Renal cortical epithelial cell (primary cell): ENCODE measurements at regions not wholly inside any gene's neighbourhood (a gene's known extent, or its start where the extent isn't known, plus 50 kb on each side); places are given as distances from the start of the nearest gene placed in this dataset.

Experiments used
- DNase-seq: peaks from one replicate; pipeline ENCODE4 v3.0.0-alpha.2; 2011; ENCODE audit warnings: low read depth

GRCh38 chr13:31853643-31854326, 114.5 kb downstream of the RXFP2 start:
- peak; percentile 59 for DNase-seq

- DNase-seq, result no peak
These were observed 120.2 kb downstream of the RXFP2 start for GRCh38 chr13:31859571-31859970.

DNA sequence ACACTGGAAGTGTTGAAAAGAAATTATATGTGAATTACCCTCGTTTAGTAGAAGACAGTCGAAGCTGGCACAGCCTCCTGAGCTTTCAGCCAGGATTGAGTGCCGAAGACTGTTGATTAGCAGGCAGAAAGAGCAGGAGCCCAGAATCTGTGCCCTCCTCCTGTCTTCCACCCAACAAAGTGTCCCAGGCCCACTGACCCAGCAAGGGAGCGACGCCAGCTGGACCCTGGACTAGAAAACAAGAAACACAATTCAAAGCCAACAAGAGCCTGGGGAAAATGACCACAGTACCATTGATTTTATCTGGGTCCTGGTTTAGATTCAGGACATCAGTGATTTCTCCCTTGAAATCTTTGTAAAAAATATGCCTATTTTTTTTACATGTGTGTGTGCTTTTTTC, 120.7 kb downstream of the RXFP2 start:
- no peak for DNase-seq

GRCh38 chr13:31862828-31863227, 123.5 kb downstream of the RXFP2 start:
- DNase-seq, result no peak

- no peak for DNase-seq
These were observed 125.0 kb downstream of the RXFP2 start for GRCh38 chr13:31864307-31864706.

DNA sequence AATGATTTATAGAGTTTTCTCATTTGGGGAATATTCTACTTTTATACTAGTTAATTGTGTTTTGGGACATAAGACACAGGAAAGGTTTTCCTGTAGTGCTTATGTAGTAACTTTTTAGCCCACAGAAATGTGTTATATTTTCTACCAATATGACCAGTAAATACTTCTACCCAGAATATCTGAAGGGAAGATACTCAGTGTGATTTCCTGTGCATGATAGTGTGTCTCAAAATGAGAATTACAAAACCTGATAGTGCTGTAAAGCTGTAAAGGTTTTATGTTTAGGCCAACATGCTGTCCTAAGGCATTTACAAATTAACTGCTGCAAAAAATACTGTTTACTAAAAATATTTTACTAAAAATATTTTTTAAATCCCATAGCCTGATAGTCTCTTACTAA, 126.8 kb downstream of the RXFP2 start:
- DNase-seq, result no peak

GRCh38 chr13:31867709-31868108, 128.4 kb downstream of the RXFP2 start:
- DNase-seq, result no peak

- DNase-seq, result no peak
These were observed 130.3 kb downstream of the RXFP2 start for GRCh38 chr13:31869582-31869981.

- no peak for DNase-seq
These were observed 131.2 kb downstream of the RXFP2 start for GRCh38 chr13:31870511-31870910.

DNA sequence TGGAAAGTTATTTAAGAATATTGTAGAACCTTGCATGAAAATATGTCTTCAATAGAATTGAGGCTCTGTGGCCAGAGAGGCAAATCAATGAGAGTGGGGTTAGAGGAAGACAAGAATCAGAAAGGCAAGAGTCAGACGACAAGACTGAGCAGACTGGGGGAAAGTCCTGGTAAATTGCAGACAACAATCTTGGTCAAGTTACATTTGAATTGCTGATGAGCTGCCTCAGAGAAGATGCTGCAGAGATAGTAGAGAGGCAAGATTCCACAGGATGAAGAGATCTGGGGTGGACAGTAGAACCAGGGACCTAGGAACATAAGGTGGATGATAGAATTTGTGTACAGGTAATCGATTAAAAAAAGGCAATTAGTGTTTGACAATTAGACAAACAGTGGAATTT, 133.8 kb downstream of the RXFP2 start:
- DNase-seq, result no peak

GRCh38 chr13:31875134-31875533, 135.8 kb downstream of the RXFP2 start:
- peak; percentile 9 for DNase-seq

DNA sequence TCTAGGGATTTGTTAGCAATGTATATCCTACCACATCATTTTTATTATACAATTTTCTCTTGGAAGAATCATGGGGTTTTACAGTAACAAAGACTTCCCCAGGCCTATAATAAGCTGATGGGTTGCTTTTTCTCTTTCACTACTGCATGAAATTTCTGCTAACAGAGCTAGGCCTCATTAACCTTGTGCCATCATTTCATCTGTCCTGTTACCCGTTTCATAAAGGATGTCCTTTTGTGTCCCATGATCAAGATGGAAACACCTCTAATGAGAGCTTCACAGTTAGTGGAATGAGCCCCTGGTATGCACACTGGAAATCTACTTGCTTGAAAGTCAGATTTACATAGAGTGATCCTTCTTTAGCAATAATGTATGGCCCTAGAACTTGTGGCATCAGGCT, 138.7 kb downstream of the RXFP2 start:
- DNase-seq, result no peak

GRCh38 chr13:31878495-31878894, 139.2 kb downstream of the RXFP2 start:
- DNase-seq, result no peak

GRCh38 chr13:31878955-31879354, 139.6 kb downstream of the RXFP2 start:
- DNase-seq, result no peak

DNA sequence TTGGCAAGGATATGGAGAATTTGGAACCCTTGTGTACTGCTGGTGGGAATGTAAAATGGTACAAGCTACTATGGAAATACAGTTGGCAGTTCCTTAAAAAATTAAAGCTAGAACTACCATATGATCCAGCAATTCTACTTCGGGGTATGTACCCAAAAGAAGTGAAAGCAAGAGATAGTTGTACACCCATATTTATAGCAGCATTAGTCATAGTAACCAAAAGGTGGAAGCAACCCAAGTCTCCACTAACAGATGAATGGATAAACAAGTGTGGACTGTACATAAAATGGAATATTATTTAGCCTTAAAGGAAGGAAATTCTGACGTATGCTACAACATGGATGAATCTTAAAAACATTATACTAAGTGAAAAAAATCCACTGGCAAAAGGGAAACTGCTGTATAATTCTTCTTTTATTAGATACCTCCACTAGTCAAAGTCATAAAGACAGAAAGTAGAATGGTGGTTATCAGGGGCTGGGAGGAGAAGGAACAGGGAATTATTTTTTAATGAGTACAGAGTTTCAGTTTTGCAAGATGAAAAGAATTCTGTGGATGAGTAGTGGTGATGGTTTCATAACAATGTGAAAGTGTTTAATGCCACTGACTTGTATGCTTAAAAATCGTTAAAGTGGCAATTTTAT, 141.6 kb downstream of the RXFP2 start:
- no peak for DNase-seq

DNA sequence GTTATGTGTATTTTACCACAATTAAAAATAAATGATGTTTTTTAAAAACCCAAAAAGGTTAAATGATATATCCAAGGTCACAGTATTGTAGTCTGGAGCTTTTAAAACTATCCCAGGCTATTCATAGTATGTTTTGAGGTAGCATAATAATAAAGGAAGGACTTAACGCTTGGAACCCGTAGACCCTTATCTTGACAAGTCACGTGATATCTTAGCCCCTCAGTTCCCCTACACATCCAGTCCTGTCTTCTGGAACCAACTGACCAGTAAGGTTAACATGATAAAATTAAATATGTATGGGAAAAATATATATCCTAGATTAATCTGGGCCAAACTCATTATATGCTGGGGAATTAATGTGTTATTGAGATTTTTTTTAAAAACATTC, 142.2 kb downstream of the RXFP2 start:
- no peak for DNase-seq

DNA sequence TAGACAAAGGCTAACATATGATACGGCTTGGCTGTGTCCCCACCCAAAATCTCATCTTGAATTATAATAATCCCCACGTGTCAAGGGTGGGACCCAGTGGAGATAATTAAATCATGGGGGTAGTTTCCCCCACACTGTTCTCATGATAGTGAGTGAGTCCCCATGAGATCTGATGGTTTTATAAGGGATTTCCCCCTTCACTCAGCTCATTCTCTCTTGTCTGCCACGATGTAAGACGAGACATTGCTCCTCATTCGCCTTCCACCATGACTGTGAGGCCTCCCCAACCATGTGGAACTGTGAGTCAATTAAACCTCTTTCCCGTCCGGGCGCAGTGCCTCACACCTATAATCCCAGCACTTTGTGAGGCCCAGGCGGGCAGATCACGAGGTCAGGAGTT, 143.5 kb downstream of the RXFP2 start:
- no peak for DNase-seq

DNA sequence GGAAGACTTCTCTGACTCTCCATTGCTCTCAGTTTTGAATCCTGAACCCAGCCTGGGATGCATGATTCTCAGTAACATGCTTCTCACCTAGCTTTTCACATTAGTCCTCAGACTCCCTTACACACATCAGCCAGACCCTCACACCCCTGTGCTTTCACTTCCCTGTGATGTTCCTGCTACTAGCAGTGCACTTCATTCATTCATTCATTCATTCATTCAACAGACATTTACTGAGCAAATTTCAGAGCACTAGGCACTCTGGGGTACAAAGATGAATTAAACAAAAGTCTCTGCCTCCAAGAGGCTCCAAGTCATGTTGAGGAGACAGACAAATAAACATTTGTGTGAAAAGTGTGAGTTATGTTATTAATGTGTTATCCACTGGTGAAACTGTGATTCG, 145.2 kb downstream of the RXFP2 start:
- no peak for DNase-seq

GRCh38 chr13:31885994-31886393, 145.6 kb upstream of the FRY start:
- DNase-seq, result no peak

GRCh38 chr13:31887286-31887685, 144.3 kb upstream of the FRY start:
- DNase-seq, result no peak

GRCh38 chr13:31890946-31891345, 140.6 kb upstream of the FRY start:
- no peak for DNase-seq

- peak; percentile 80 for DNase-seq
These were observed 140.1 kb upstream of the FRY start for GRCh38 chr13:31891472-31891871.

DNA sequence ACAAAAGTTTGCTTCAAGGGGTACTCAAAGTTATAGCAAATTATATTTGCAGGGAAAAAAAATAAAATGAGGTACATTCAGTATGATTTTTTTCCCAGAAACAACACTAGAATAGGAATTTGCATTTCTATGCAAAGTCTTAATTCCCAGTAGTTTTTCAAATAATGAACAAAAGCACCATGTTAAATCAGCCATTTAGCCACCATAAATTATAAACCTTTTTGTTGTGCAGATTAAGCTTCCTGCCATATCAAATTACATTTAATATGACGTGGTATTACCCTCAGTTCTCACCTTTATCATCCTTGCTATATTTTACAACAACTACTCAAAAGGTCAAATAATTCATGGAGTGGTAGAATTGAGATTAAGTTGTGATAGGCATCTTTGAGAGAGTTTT, 136.6 kb upstream of the FRY start:
- DNase-seq, result no peak

- no peak for DNase-seq
These were observed 135.9 kb upstream of the FRY start for GRCh38 chr13:31895691-31896090.
